H9 (cell line): ENCODE measurements at regions not wholly inside any gene's neighbourhood (a gene's known extent, or its start where the extent isn't known, plus 50 kb on each side); places are given as distances from the start of the nearest gene placed in this dataset.

Experiments used
- DNase-seq: peaks from one replicate; pipeline ENCODE4 v3.0.0-alpha.2; 2017
- H2AFZ ChIP-seq: one replicate; pipeline ENCODE4 v1.6.1; 2013; ENCODE audit warnings: mild to moderate bottlenecking, low read length, control low read depth, moderate library complexity
- H2AK5ac ChIP-seq: 2 replicates; pipeline ENCODE4 v1.6.1; 2013; ENCODE audit warnings: low read length, control low read depth, mixed read lengths; ENCODE audit not compliant: insufficient read length
- H2BK120ac ChIP-seq: one replicate; pipeline ENCODE4 v1.6.1; 2013; ENCODE audit warnings: low read depth, mild to moderate bottlenecking, low read length, control low read depth, inconsistent platforms; ENCODE audit not compliant: poor library complexity, severe bottlenecking
- H2BK12ac ChIP-seq: 2 replicates; pipeline ENCODE4 v1.6.1; 2013; ENCODE audit warnings: low read length, control low read depth, mixed read lengths, low read depth; ENCODE audit not compliant: insufficient read length
- H2BK15ac ChIP-seq: 2 replicates; pipeline ENCODE4 v1.6.1; 2013; ENCODE audit warnings: low read depth, low read length, control low read depth
- H2BK20ac ChIP-seq: one replicate; pipeline ENCODE4 v1.6.1; 2013; ENCODE audit warnings: low read depth, mild to moderate bottlenecking, low read length, control low read depth, inconsistent platforms; ENCODE audit not compliant: poor library complexity, severe bottlenecking
- H2BK5ac ChIP-seq: 2 replicates; pipeline ENCODE4 v1.6.1; 2013; ENCODE audit warnings: low read length, control low read depth, mixed read lengths; ENCODE audit not compliant: insufficient read length
- H3K14ac ChIP-seq: 2 replicates; pipeline ENCODE4 v1.6.1; 2013; ENCODE audit warnings: low read length, control low read depth; ENCODE audit not compliant: insufficient read depth
- H3K18ac ChIP-seq: 2 replicates; pipeline ENCODE4 v1.6.1; 2013; ENCODE audit warnings: low read depth, mild to moderate bottlenecking, mixed read lengths, low read length, control low read depth; ENCODE audit not compliant: insufficient read length
- H3K23ac ChIP-seq: 2 replicates; pipeline ENCODE4 v1.6.1; 2013; ENCODE audit warnings: low read length, control low read depth, mixed read lengths, low read depth; ENCODE audit not compliant: insufficient read length
- H3K23me2 ChIP-seq: 2 replicates; pipeline ENCODE4 v1.6.1; 2013; ENCODE audit warnings: low read depth, mild to moderate bottlenecking, mixed read lengths, low read length, control low read depth; ENCODE audit not compliant: insufficient read length, poor library complexity, severe bottlenecking
- H3K27ac ChIP-seq: 2 replicates; pipeline ENCODE4 v1.5.1; 2013; ENCODE audit warnings: low read length, control low read depth, mixed read lengths, low read depth; ENCODE audit not compliant: insufficient read length
- H3K27me3 ChIP-seq: 2 replicates; pipeline ENCODE4 v1.6.1; 2013; ENCODE audit warnings: low read length, control low read depth, inconsistent platforms; ENCODE audit not compliant: insufficient read depth
- H3K4ac ChIP-seq: 2 replicates; pipeline ENCODE4 v1.6.1; 2013; ENCODE audit warnings: low read depth, mild to moderate bottlenecking, control low read depth, inconsistent platforms, low read length, moderate library complexity
- H3K4me1 ChIP-seq: 2 replicates; pipeline ENCODE4 v1.6.1; 2013; ENCODE audit warnings: low read length, control low read depth, inconsistent platforms; ENCODE audit not compliant: insufficient read depth
- H3K4me2 ChIP-seq: 2 replicates; pipeline ENCODE4 v1.6.1; 2013; ENCODE audit warnings: low read length, control low read depth, mixed read lengths; ENCODE audit not compliant: insufficient read length, insufficient read depth
- H3K56ac ChIP-seq: 2 replicates; pipeline ENCODE4 v1.6.1; 2013; ENCODE audit warnings: low read depth, mild to moderate bottlenecking, mixed read lengths, low read length, control low read depth; ENCODE audit not compliant: insufficient read length
- H3K79me1 ChIP-seq: 2 replicates; pipeline ENCODE4 v1.6.1; 2013; ENCODE audit warnings: low read depth, mild to moderate bottlenecking, moderate library complexity, low read length, control low read depth, inconsistent platforms; ENCODE audit not compliant: insufficient read depth, poor library complexity, severe bottlenecking
- H3K79me2 ChIP-seq: 2 replicates; pipeline ENCODE4 v1.6.1; 2013; ENCODE audit warnings: low read length, control low read depth, inconsistent platforms; ENCODE audit not compliant: insufficient read depth
- H3K9ac ChIP-seq: 2 replicates; pipeline ENCODE4 v1.6.1; 2013; ENCODE audit warnings: low read length, control low read depth, mixed read lengths; ENCODE audit not compliant: insufficient read length; ENCODE audit errors: extremely low read depth
- H3K9me3 ChIP-seq: one replicate; pipeline ENCODE4 v1.6.1; 2013; ENCODE audit warnings: low read depth, low read length, inconsistent platforms; ENCODE audit not compliant: control insufficient read depth
- H3T11ph ChIP-seq: one replicate; pipeline ENCODE4 v1.6.1; 2013; ENCODE audit warnings: mild to moderate bottlenecking, low read length, control low read depth, inconsistent platforms
- H4K20me1 ChIP-seq: one replicate; pipeline ENCODE4 v1.6.1; 2013; ENCODE audit not compliant: control insufficient read depth, insufficient read length, insufficient read depth
- H4K5ac ChIP-seq: 2 replicates; pipeline ENCODE4 v1.6.1; 2013; ENCODE audit warnings: low read depth, mild to moderate bottlenecking, mixed read lengths, low read length, control low read depth; ENCODE audit not compliant: insufficient read length
- H4K8ac ChIP-seq: replicated peaks from 2 replicates; pipeline ENCODE4 v1.6.1; 2013; ENCODE audit warnings: low read length, control low read depth, mixed read lengths, low read depth; ENCODE audit not compliant: insufficient read length
- H4K91ac ChIP-seq: 2 replicates; pipeline ENCODE4 v1.6.1; 2013; ENCODE audit warnings: low read depth, mild to moderate bottlenecking, moderate library complexity, mixed read lengths, low read length, control low read depth; ENCODE audit not compliant: insufficient read length
- H3K27ac Mint-ChIP-seq, 3 experiments: 2 replicates in 2 of 3; 3 replicates in 1 of 3; pipeline ENCODE4 v1.8.0; 2020 to 2021; ENCODE audit warnings: mixed read lengths in 3 of 3, mild to moderate bottlenecking in 1 of 3, moderate library complexity in 1 of 3
- H3K27me3 Mint-ChIP-seq: 2 replicates; pipeline ENCODE4 v1.8.0; 2021; ENCODE audit warnings: low read depth, mild to moderate bottlenecking, moderate library complexity, mixed read lengths
- H3K36me3 Mint-ChIP-seq, 3 experiments: 2 replicates in 2 of 3; 3 replicates in 1 of 3; pipeline ENCODE4 v1.8.0; 2020 to 2021; ENCODE audit warnings: low read depth in 3 of 3, mixed read lengths in 3 of 3; ENCODE audit not compliant: insufficient read depth in 1 of 3
- H3K4me1 Mint-ChIP-seq, 2 experiments: 2 replicates each; pipeline ENCODE4 v1.8.0; 2020; ENCODE audit warnings: mixed read lengths in 2 of 2
- H3K4me3 Mint-ChIP-seq, 2 experiments: 2 replicates in 1 of 2; 3 replicates in 1 of 2; pipeline ENCODE4 v1.8.0; 2020 to 2021; ENCODE audit warnings: mild to moderate bottlenecking in 2 of 2, mixed read lengths in 2 of 2, moderate library complexity in 1 of 2
- H3K9me3 Mint-ChIP-seq, 2 experiments: 2 replicates in 1 of 2; 3 replicates in 1 of 2; pipeline ENCODE4 v1.8.0; 2020; ENCODE audit warnings: mild to moderate bottlenecking in 2 of 2, mixed read lengths in 2 of 2, moderate library complexity in 1 of 2
- CTCF ChIP-seq: fragments of 200-600 bp; sonication (generic); conservative IDR thresholded peaks from 3 replicates; pipeline ENCODE4 v1.8.0; 2021; ENCODE audit warnings: antibody characterized with exemption, mild to moderate bottlenecking
- WGBS: extraction: QIAGEN DNeasy Blood & Tissue Kit; methylation state at CpG from one replicate; pipeline ENCODE4 v1.1.7; 2013; ENCODE audit warnings: missing lambda C conversion rate, low lambda C conversion rate, mixed read lengths; ENCODE audit not compliant: insufficient read length; ENCODE audit errors: extremely low coverage; 5-methylcytosine and 5-hydroxymethylcytosine counted together

DNA sequence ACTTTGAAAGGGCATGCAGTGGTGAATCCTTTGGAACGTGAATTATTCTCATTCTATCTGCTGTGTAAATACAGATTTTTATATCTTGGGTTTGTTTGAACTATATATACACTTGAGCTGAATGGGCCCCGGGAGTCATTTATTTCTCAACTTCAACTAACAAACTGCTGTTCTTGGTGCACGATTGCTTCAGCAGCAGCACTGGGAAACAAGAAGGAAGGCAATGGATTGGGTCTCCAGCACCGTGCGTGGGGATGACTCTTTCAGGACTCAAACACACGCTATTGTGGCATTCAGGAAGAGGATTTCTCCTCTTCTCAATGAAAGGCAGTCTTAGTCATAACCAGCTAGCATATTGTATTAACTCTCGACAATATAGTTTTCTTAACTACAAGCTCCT lies 226.0 kb upstream of the NFE2L3 start:
- Histone ChIP-seq H4K20me1 (no peaks in the 10 kb centered on the region), H2BK120ac (no peak overlapping the region), H4K5ac (no peak overlapping the region), H3K79me1 (no peaks in the 10 kb centered on the region), H2BK20ac (no peak overlapping the region), H2BK15ac (no peak overlapping the region), H4K91ac (no peak overlapping the region), H3K9me3 (no peaks in the 10 kb centered on the region), H2AFZ (no peak overlapping the region), H3K79me2 (no peaks in the 10 kb centered on the region), H2BK5ac (no peak overlapping the region), H3K9ac (no peak overlapping the region), H4K8ac (no peak overlapping the region), H3K27ac (no peak overlapping the region), H3K23me2 (no peaks in the 10 kb centered on the region), H3K4me2 (no peak overlapping the region), H2BK12ac (no peak overlapping the region), H3K56ac (no peak overlapping the region), H3K4me1 (no peaks in the 10 kb centered on the region; the same call in 1 of the 2 replicates), H3K4ac (no peak overlapping the region), H3T11ph (no peak overlapping the region), H3K18ac (no peak overlapping the region), H3K14ac (no peak overlapping the region), H3K23ac (no peak overlapping the region), H3K27me3 (no peaks in the 10 kb centered on the region), H2AK5ac (no peak overlapping the region)
- no CpG with 5 or more reads among the region's 7 CpGs for WGBS
- Mint-ChIP-seq H3K36me3 (peaks cover 0 to 6% (median 3%) of the 10 kb centered on the region in 3 experiments; a peak in 3 of 7 replicates), H3K27me3 (peaks cover 1% of the 10 kb centered on the region; the same call in 1 of the 2 replicates), H3K4me1 (peaks cover 7 to 8% of the 10 kb centered on the region in 2 experiments), H3K9me3 (peaks cover 3% of the 10 kb centered on the region in 2 experiments; a peak in 3 of 5 replicates), H3K27ac (no peak overlapping the region), H3K4me3 (no peak overlapping the region)
- TF ChIP-seq CTCF = no peak
- DNase-seq = no peak
